HL-60 (cell line): ENCODE measurements at regions not wholly inside any gene's neighbourhood (a gene's known extent, or its start where the extent isn't known, plus 50 kb on each side); places are given as distances from the start of the nearest gene placed in this dataset.

Experiments used
- DNase-seq, 2 experiments: peaks; one replicate each; pipeline ENCODE4 v3.0.0-alpha.2; 2010 to 2020; ENCODE audit warnings: low read depth in 1 of 2, low spot score in 1 of 2
- H3K27ac ChIP-seq: fragments of 250-450 bp; sonication (Bioruptor Pico); replicated peaks from 2 replicates; pipeline ENCODE4 v1.5.1; 2020; ENCODE audit warnings: mild to moderate bottlenecking, moderate library complexity
- H3K27me3 ChIP-seq: fragments of 250-450 bp; sonication (Bioruptor Pico); 2 replicates; pipeline ENCODE4 v1.5.1; 2021; ENCODE audit warnings: mild to moderate bottlenecking, moderate library complexity; ENCODE audit not compliant: insufficient read depth, poor library complexity, severe bottlenecking
- H3K4me3 ChIP-seq: replicated peaks from 2 replicates; pipeline ENCODE4 v1.5.1; 2011; ENCODE audit warnings: mild to moderate bottlenecking, control low read depth, low read length; ENCODE audit not compliant: insufficient read depth
- GABPA ChIP-seq: IDR thresholded peaks from 2 replicates; pipeline ENCODE4 v1.6.1; 2012; ENCODE audit warnings: low read depth
- POLR2AphosphoS5 ChIP-seq: IDR thresholded peaks from 2 replicates; pipeline ENCODE4 v1.6.1; 2012; ENCODE audit warnings: low read depth
- SPI1 ChIP-seq: IDR thresholded peaks from 2 replicates; pipeline ENCODE4 v1.6.1; 2012; ENCODE audit warnings: low read depth, mild to moderate bottlenecking, borderline replicate concordance
- TF ChIP-seq, protein P1 (sequence below): IDR thresholded peaks from one replicate; pipeline ENCODE4 v1.5.1; 2011; ENCODE audit warnings: low read length, control low read depth, inconsistent platforms; ENCODE audit not compliant: insufficient read depth
- TF ChIP-seq, protein P2 (sequence below): IDR thresholded peaks from 2 replicates; pipeline ENCODE4 v1.6.1; 2012; ENCODE audit warnings: low read depth; ENCODE audit not compliant: insufficient replicate concordance

DNA sequence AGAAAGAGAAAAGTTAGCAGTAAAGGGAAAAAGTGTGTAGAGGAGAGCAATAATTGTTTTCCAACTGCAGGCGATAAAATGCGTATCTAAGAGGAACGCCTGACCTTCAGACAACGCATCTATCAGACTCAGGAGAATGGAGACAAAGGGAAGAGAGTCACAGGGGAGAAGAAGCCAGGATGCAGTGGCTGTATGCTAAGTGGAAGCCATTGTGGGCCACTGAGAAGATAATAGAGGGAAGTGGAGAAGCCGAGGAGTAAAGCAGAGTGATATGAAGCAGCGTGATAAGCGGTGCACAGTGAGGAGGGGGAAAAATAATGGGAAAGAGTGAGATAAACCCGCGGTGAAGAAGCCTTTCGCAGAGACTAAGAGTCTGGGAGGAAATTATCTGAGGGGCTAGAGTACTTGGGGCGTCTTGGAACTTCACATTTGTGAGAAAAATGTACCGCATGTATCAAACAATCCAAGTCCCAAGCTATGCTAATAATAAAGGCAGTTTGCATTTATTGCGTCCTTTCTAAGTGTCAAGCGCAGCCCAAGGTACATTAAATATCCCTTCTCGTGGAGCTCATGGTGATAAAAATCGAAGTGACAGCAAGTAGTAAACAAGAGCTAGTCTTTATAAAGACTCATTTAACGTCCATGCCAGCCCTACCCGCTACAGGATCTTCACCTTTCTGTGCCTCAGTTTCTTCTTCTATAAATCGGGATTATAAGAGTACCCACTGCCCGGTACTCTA lies 259.8 kb upstream of the PROX1 start:
- TF ChIP-seq POLR2AphosphoS5 (no peak), GABPA (no peak), SPI1 (no peak)
- TF ChIP-seq, protein P1, sequence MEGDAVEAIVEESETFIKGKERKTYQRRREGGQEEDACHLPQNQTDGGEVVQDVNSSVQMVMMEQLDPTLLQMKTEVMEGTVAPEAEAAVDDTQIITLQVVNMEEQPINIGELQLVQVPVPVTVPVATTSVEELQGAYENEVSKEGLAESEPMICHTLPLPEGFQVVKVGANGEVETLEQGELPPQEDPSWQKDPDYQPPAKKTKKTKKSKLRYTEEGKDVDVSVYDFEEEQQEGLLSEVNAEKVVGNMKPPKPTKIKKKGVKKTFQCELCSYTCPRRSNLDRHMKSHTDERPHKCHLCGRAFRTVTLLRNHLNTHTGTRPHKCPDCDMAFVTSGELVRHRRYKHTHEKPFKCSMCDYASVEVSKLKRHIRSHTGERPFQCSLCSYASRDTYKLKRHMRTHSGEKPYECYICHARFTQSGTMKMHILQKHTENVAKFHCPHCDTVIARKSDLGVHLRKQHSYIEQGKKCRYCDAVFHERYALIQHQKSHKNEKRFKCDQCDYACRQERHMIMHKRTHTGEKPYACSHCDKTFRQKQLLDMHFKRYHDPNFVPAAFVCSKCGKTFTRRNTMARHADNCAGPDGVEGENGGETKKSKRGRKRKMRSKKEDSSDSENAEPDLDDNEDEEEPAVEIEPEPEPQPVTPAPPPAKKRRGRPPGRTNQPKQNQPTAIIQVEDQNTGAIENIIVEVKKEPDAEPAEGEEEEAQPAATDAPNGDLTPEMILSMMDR = no peak
- TF ChIP-seq, protein P2, sequence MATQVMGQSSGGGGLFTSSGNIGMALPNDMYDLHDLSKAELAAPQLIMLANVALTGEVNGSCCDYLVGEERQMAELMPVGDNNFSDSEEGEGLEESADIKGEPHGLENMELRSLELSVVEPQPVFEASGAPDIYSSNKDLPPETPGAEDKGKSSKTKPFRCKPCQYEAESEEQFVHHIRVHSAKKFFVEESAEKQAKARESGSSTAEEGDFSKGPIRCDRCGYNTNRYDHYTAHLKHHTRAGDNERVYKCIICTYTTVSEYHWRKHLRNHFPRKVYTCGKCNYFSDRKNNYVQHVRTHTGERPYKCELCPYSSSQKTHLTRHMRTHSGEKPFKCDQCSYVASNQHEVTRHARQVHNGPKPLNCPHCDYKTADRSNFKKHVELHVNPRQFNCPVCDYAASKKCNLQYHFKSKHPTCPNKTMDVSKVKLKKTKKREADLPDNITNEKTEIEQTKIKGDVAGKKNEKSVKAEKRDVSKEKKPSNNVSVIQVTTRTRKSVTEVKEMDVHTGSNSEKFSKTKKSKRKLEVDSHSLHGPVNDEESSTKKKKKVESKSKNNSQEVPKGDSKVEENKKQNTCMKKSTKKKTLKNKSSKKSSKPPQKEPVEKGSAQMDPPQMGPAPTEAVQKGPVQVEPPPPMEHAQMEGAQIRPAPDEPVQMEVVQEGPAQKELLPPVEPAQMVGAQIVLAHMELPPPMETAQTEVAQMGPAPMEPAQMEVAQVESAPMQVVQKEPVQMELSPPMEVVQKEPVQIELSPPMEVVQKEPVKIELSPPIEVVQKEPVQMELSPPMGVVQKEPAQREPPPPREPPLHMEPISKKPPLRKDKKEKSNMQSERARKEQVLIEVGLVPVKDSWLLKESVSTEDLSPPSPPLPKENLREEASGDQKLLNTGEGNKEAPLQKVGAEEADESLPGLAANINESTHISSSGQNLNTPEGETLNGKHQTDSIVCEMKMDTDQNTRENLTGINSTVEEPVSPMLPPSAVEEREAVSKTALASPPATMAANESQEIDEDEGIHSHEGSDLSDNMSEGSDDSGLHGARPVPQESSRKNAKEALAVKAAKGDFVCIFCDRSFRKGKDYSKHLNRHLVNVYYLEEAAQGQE = no peak
- Histone ChIP-seq H3K27me3 (no peaks in the 10 kb centered on the region), H3K4me3 (no peak overlapping the region), H3K27ac (no peak overlapping the region)
- DNase-seq = no peak

DNA sequence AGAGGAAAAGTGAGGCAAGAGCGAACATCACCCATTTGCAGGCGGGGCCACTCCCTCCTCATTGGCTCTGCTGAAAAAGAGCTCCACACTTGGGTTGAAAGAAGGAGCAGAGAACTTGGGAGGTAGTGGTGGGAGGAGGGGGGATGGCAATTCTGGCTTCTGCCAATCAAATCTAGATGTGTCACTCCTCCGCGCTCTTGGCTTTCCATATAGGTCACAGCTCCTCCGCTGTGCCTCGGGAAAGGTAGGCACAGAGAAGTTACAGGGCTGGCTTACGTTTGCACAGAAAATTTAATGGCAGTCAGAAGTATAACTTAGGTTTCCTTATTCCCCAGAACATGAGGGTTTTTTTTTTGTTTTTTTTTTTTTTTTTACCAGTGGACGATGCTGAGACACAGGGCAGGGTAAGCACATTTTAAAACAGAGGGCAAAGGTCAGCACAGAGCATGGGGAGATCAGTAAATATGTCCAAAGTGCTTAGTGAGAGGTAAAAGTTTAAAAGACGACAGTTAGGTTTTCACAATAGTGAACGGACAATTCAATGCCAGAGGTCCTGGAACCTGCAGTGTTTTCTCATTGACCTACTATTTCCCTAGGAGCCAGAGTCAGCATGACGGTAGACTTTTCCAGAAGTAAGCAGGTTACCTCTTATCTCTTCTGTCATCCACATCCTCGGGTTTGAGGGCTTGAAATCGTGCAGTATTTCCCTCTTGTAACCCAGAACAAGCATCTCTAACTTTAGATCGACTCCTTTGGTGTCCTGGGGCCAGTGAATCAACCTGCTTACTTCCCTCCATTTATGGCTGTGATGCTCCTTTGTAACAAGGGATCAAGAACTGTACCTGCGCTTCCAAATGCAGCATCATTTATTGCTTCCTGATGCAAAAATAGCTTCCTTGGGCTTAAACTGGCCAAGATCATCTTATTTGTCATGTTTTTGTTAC lies 258.9 kb upstream of the PROX1 start:
- TF ChIP-seq SPI1 (no peak), GABPA (no peak), POLR2AphosphoS5 (no peak)
- TF ChIP-seq, protein P1 = no peak
- TF ChIP-seq, protein P2 = no peak
- no peak overlapping the region for H3K27ac ChIP-seq
- H3K4me3 ChIP-seq = no peak overlapping the region
- no peak for DNase-seq
- H3K27me3 ChIP-seq = no peaks in the 10 kb centered on the region

DNA sequence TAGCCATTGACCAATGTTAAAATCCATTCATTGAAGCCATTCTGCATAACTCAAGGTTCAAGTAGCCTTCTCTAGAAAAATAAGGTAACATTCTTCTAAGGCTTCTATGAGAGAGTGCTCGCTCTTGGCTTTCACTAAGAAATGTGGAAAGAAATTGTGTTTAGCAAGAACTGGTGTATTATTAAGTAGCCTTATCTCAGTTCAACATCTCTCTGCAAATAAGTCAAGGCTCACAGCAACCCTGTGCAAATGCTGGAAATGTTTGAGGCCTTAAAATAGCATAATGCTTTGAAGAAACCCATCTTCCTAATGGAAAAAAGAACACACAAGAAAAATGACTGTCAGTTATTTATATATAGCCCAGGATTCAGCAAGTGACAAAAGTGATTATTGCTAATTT lies 254.1 kb upstream of the PROX1 start:
- H3K27ac ChIP-seq = no peak overlapping the region
- TF ChIP-seq GABPA (no peak), POLR2AphosphoS5 (no peak)
- TF ChIP-seq, protein P2 = no peak
- TF ChIP-seq, protein P1 = no peak

More for the DNA sequence above, 254.1 kb upstream of the PROX1 start:
- Histone ChIP-seq H3K4me3 (no peak overlapping the region), H3K27me3 (no peaks in the 10 kb centered on the region)
- no peak for DNase-seq
